ENCODE measurements at regions not wholly inside any gene's neighbourhood (a gene's known extent, or its start where the extent isn't known, plus 50 kb on each side); places are given as distances from the start of the nearest gene placed in this dataset.

GRCh38 chr3:72594615-72595215, 253.5 kb downstream of the SHQ1 start:
- intact Hi-C loops (cut with micrococcal nuclease) = no loop called here
- H3K4me1 Mint-ChIP-seq (ENCODE audit: insufficient read depth, unreplicated experiment) = peaks cover 34% of the 10 kb centered on the region
- BruUV-seq (replicated peaks) = no TSS peak
- H3K27me3 Mint-ChIP-seq (ENCODE audit: insufficient read depth, unreplicated experiment) = peaks cover 14% of the 10 kb centered on the region
- H3K27ac Mint-ChIP-seq (ENCODE audit: low read depth, unreplicated experiment) = no peak overlapping the region
- H3K4me3 Mint-ChIP-seq (ENCODE audit: unreplicated experiment) = no peak overlapping the region
- no peaks in the 10 kb centered on the region for H3K9me3 Mint-ChIP-seq (ENCODE audit: unreplicated experiment)
- ChIA-PET CTCF (interaction anchor here (0.7 kb wide), 1 partner anchor 99 kb away, joined by 3 read pairs; no protein-coding TSS in a partner anchor), POLR2A (no interaction called here)
- TF ChIP-seq CTCF (IDR thresholded peaks at IDR 0.05; ENCODE audit: unreplicated experiment) = no peak
- DNase-seq (ENCODE audit: unreplicated experiment) = no peak
- H3K36me3 Mint-ChIP-seq (ENCODE audit: insufficient read depth, unreplicated experiment) = no peaks in the 10 kb centered on the region

- Mint-ChIP-seq H3K9me3 (ENCODE audit: unreplicated experiment) (no peaks in the 10 kb centered on the region), H3K4me1 (ENCODE audit: insufficient read depth, unreplicated experiment) (peaks cover 34% of the 10 kb centered on the region), H3K4me3 (ENCODE audit: unreplicated experiment) (no peak overlapping the region), H3K27me3 (ENCODE audit: insufficient read depth, unreplicated experiment) (peaks cover 7% of the 10 kb centered on the region), H3K27ac (ENCODE audit: low read depth, unreplicated experiment) (no peak overlapping the region), H3K36me3 (ENCODE audit: insufficient read depth, unreplicated experiment) (no peaks in the 10 kb centered on the region)
- CTCF ChIA-PET = no interaction called here
- peak; percentile 16 for DNase-seq (ENCODE audit: unreplicated experiment)
- POLR2A ChIA-PET = no interaction called here
- intact Hi-C loops (cut with micrococcal nuclease) = no loop called here
- no TSS peak for BruUV-seq (replicated peaks)
- TF ChIP-seq CTCF (IDR thresholded peaks at IDR 0.05; ENCODE audit: unreplicated experiment) = no peak
Measured at GRCh38 chr3:72593881-72594397, 254.3 kb downstream of the SHQ1 start.

- ChIA-PET CTCF (interaction anchor here (0.5 to 1.4 kb wide), 4 partner anchors 30 to 166 kb away, joined by 3 to 5 read pairs (median 4); no protein-coding TSS in a partner anchor), POLR2A (interaction anchor here (0.6 to 1.4 kb wide), 6 partner anchors 12 to 311 kb away, joined by 3 to 4 read pairs (median 3); no protein-coding TSS in a partner anchor)
- Mint-ChIP-seq H3K27me3 (ENCODE audit: insufficient read depth, unreplicated experiment) (no peaks in the 10 kb centered on the region), H3K27ac (ENCODE audit: low read depth, unreplicated experiment) (peak overlapping the region; percentile 64), H3K4me3 (ENCODE audit: unreplicated experiment) (no peak overlapping the region), H3K9me3 (ENCODE audit: unreplicated experiment) (peaks cover 7% of the 10 kb centered on the region), H3K4me1 (ENCODE audit: insufficient read depth, unreplicated experiment) (peaks cover 27% of the 10 kb centered on the region), H3K36me3 (ENCODE audit: insufficient read depth, unreplicated experiment) (no peaks in the 10 kb centered on the region)
- no peak for TF ChIP-seq CTCF (IDR thresholded peaks at IDR 0.05; ENCODE audit: unreplicated experiment)
- BruUV-seq (replicated peaks) = no TSS peak
- intact Hi-C loops (cut with micrococcal nuclease) = loop anchor here (2.0 kb wide), 1 partner anchor 69 kb away; no protein-coding TSS in a partner anchor
- peak; percentile 95 for DNase-seq (ENCODE audit: unreplicated experiment)
Measured at GRCh38 chr3:72591522-72592421, 256.5 kb downstream of the SHQ1 start.

GRCh38 chr3:72590732-72591221, 257.5 kb downstream of the SHQ1 start:
- Mint-ChIP-seq H3K4me1 (ENCODE audit: insufficient read depth, unreplicated experiment) (peaks cover 27% of the 10 kb centered on the region), H3K36me3 (ENCODE audit: insufficient read depth, unreplicated experiment) (no peaks in the 10 kb centered on the region), H3K27ac (ENCODE audit: low read depth, unreplicated experiment) (no peak overlapping the region), H3K27me3 (ENCODE audit: insufficient read depth, unreplicated experiment) (no peaks in the 10 kb centered on the region), H3K4me3 (ENCODE audit: unreplicated experiment) (no peak overlapping the region), H3K9me3 (ENCODE audit: unreplicated experiment) (peaks cover 7% of the 10 kb centered on the region)
- CTCF ChIA-PET = interaction anchor here (0.8 to 1.4 kb wide), 2 partner anchors 75 to 98 kb away, joined by 4 to 5 read pairs; no protein-coding TSS in a partner anchor
- POLR2A ChIA-PET = interaction anchor here (0.7 to 1.4 kb wide), 4 partner anchors 13 to 52 kb away, joined by 3 to 4 read pairs (median 3); no protein-coding TSS in a partner anchor
- intact Hi-C loops (cut with micrococcal nuclease) = loop anchor here (2.0 kb wide), 1 partner anchor 70 kb away; no protein-coding TSS in a partner anchor
- no peak for TF ChIP-seq CTCF (IDR thresholded peaks at IDR 0.05; ENCODE audit: unreplicated experiment)
- no peak for DNase-seq (ENCODE audit: unreplicated experiment)
- no TSS peak for BruUV-seq (replicated peaks)

Data from MCF 10A (cell line).